Hematopoietic multipotent progenitor cell treated with erythropoietin and hydrocortisone succinate and interleukin-3 and kit ligand, for 6 days (in vitro differentiated cells): ENCODE measurements at regions not wholly inside any gene's neighbourhood (a gene's known extent, or its start where the extent isn't known, plus 50 kb on each side); places are given as distances from the start of the nearest gene placed in this dataset.
A peak's percentile ranks its signal among the peaks of the same experiment; 100 is the strongest.
"Not testable (repeated sequence)": the region's sequence is repeated elsewhere in the genome, so short reads cannot be mapped to it uniquely, and the experiment has no call there.

Source experiments
- DNase-seq: peaks from one replicate; pipeline ENCODE4 v3.0.0-alpha.2; 2015

GRCh38 chr1:238628110-238628509 lies 737.4 kb upstream of the ZP4 start:
- no peak for DNase-seq

GRCh38 chr1:238624776-238625175 lies 734.1 kb upstream of the ZP4 start:
- DNase-seq, result no peak

GRCh38 chr1:238621405-238621804 lies 730.7 kb upstream of the ZP4 start:
- no peak for DNase-seq

GRCh38 chr1:238619652-238620051 lies 728.9 kb upstream of the ZP4 start:
- DNase-seq, result no peak

- no peak for DNase-seq
Measured at GRCh38 chr1:238611406-238611805, 720.7 kb upstream of the ZP4 start.

- no peak for DNase-seq
Measured at GRCh38 chr1:238608144-238608543, 717.4 kb upstream of the ZP4 start.

- peak; percentile 70 for DNase-seq
Measured at GRCh38 chr1:238606896-238607295, 716.2 kb upstream of the ZP4 start.

GRCh38 chr1:238606457-238606856 lies 715.7 kb upstream of the ZP4 start:
- DNase-seq, result no peak

GRCh38 chr1:238604357-238604756 lies 713.6 kb upstream of the ZP4 start:
- DNase-seq, result no peak

GRCh38 chr1:238601604-238602003 lies 710.9 kb upstream of the ZP4 start:
- not testable (repeated sequence) for DNase-seq

- DNase-seq, result no peak
Measured at GRCh38 chr1:238596703-238597102, 706.0 kb upstream of the ZP4 start.

GRCh38 chr1:238592621-238593020 lies 701.9 kb upstream of the ZP4 start:
- no peak for DNase-seq

GRCh38 chr1:238589843-238590435 lies 699.2 kb upstream of the ZP4 start:
- no peak for DNase-seq

GRCh38 chr1:238582816-238583215 lies 692.1 kb upstream of the ZP4 start:
- no peak for DNase-seq

GRCh38 chr1:238581332-238581731 lies 690.6 kb upstream of the ZP4 start:
- no peak for DNase-seq

GRCh38 chr1:238568735-238569134 lies 678.0 kb upstream of the ZP4 start:
- peak; percentile 5 for DNase-seq

- DNase-seq, result no peak
Measured at GRCh38 chr1:238562341-238562740, 671.6 kb upstream of the ZP4 start.

- no peak for DNase-seq
Measured at GRCh38 chr1:238558746-238559145, 668.0 kb upstream of the ZP4 start.

GRCh38 chr1:238558156-238558555 lies 667.4 kb upstream of the ZP4 start:
- DNase-seq, result no peak

- no peak for DNase-seq
Measured at GRCh38 chr1:238552271-238552670, 661.5 kb upstream of the ZP4 start.

- no peak for DNase-seq
Measured at GRCh38 chr1:238549137-238549536, 658.4 kb upstream of the ZP4 start.

GRCh38 chr1:238546118-238546517 lies 655.4 kb upstream of the ZP4 start:
- no peak for DNase-seq

- no peak for DNase-seq
Measured at GRCh38 chr1:238537641-238538040, 646.9 kb upstream of the ZP4 start.

- DNase-seq, result no peak
Measured at GRCh38 chr1:238530209-238530851, 639.6 kb upstream of the ZP4 start.

GRCh38 chr1:238517711-238518110 lies 627.0 kb upstream of the ZP4 start:
- no peak for DNase-seq
